ENCODE measurements at regions not wholly inside any gene's neighbourhood (a gene's known extent, or its start where the extent isn't known, plus 50 kb on each side); places are given as distances from the start of the nearest gene placed in this dataset.
"Not testable (repeated sequence)": the region's sequence is repeated elsewhere in the genome, so short reads cannot be mapped to it uniquely, and the experiment has no call there.

DNA sequence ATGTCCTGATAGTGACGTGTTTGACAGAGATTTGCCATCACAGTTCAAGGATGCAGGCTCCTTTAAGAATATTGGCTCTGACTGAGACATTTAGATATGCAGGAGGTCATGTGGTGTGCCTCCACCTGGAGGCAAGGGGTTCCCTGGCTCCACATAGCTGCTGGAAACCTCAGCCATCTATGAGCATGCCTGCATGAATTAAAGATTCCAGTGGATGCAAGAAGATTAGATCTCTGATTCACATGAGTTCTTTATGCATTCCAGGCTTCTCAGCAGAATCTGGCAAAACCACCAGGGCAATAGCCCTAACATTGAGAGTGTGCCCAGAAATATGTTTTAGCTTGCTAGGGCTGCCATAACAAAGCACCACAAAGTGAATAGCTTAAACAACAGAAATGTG lies 298.5 kb upstream of the AADAT start:
- DNase-seq, result no peak

DNA sequence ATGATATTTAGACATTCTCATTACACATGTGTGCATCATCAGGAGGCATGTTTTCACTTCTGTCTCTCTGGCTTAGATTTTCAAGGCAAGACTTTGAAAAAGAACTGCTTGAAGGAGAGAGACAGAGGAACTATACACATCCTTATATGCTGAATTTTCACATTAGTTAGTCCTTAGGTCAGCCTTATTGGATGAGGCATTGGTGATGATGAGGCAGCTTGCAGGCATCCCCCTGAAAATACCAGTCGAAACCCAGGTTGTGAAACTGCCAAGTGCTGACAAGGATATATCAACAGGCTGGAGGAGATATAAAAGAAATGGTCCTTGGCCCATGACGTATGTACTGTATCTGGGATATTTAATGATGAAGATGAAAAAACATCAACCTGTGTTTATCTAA lies 297.2 kb upstream of the AADAT start:
- no peak for DNase-seq

DNA sequence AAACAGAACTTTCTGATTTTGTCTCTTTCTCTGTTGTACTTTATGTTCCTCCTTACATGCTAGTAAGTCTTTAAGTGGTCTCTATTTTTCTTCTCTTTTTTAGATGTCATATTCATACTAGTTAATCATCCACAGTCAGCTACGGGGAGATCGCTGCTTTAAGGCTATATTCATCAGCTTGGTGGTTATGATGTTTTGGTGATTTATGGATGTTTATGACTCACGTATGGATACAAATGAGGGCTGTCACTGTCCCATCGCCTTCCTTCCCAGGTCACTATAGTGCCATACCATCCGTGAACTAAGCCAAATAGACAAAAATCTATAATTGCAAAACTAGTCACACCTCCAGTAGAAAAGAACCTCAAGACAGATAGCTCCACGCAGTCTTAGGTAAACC lies 296.8 kb upstream of the AADAT start:
- no peak for DNase-seq

DNA sequence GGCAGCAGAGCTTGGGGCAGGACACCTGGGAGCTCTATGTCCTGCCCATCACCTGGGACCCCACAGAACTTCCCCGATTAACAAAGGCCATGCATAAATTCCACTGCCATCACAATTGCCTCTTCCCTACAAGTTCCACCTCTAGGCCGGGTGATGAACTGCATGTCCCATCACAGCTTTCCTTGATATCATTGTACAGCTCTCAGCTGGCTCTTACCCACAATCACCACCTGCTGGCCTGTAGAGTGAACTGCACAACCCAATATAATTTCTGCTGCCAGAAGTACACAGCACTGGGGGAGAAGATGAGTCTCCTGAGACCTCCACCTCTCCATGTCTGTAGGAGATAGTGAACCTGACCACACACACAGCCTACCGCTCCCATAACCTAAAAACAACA lies 285.0 kb upstream of the AADAT start:
- DNase-seq, result no peak

DNA sequence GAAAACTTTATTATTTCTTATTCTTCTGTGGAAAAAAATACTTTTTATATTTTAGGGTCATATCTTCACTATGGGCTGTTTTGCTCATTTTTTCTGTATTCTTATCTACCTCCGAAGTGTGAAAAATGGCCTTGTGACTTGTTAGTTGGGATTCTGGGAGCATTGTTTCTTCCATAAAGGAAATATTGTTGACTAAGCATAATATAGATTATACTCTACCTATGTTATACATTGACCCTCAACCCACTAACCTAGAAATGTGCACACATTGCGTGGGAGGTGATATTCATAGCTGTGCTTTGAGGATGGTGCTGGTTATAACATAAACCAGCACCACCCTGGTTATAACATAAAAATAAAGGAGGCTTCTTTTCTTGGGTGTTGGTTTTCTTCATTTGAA lies 259.2 kb upstream of the AADAT start:
- DNase-seq, result no peak

DNA sequence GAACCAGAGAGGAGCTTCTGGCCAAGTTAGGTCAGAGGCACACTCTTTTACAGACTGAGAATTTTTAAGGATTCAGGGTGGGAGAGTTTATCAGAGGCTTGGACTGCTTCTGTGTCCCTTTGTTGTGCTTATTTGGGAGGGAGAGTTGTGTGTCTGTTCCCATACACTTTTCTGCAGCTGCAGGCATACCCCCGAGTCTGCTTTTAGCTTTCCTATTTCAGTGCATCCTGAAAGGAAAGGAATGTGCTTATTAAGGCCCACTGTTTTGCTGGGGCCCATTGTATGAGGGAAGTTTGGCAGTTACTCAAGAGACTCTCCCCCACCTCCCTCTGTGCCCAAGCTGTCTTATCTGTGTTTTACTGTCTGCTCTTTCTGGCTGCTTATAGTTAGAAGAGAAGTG lies 257.4 kb upstream of the AADAT start:
- DNase-seq, result not testable (repeated sequence)

DNA sequence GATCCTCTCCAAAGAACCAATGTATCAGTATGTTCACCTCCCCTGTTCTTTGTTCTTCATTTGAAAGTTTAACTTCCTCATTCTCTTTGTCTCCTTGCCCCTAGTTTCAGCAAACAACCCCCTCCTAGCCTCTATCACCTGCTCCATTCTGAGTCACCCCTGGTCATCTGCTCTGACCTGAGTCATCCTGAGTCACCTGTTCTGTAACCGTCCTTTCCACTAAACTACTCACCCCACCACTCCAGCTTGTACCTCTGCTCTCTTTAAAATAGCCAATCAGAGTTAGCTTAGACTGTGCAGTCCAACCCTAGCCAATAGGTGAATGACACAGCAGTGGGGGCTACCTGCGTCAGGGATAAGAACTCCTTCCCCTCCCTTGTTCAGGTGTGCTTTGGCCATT lies 249.8 kb upstream of the AADAT start:
- no peak for DNase-seq

DNA sequence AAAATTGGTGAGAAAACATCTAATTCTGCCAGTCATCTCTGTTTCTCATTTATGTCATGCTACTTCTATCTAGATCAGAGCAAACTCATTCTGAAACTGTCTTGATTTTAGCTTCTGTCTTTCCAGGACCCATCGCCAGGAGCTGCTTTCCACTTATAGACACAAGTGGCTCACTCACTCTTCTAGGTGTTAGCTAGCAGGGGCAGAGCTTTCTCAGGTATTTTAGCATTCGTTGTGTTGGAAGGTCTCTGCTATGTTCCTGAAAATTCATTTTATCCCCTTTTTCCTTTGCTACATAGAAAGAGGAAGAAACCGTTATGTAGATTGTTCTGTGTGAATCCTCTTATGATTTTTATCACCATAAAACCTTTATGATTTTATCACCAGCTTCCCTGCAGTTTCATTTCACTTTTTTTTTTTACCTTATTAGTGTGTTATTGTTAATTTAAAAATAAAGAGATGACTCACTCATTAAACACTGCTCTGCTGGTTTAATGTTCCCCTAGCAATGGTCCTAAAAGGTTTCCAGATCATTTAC lies 246.6 kb upstream of the AADAT start:
- DNase-seq, result no peak

DNA sequence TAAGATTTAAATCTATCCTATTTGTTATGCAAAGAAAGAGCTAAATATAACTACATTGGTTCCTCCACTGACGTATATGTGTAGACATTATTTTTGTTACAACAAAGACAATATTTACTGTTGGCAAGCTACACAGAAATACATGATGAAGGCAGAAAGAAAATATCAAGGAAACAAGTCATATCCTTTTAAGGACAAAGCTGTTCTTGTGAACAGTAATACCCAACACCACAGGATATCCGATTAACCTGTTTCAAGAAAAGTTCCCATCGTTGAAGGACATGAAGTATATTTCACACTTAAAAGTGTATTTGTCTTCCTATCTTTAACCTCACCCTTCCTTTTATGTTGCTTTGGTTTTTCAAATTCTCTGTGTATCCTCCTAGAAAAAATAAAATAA lies 235.8 kb upstream of the AADAT start:
- no peak for DNase-seq

DNA sequence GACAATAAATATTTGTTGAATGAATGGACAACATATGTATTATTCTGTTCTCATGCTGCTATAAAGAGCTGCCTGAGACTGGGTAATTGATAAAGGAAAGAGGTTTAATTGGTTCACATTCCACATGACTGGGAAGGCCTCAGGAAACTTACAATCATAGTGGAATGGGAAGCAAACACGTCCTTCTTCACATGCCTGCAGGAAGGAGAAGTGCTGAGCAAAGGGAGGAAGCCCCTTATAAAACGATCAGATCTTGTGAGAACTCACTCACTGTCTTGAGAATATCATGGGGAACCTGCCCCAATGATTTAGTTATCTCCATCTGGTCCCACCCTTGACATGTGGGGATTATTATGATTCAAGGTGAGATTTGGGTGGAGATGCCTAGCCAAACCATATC lies 233.9 kb upstream of the AADAT start:
- DNase-seq, result no peak

DNA sequence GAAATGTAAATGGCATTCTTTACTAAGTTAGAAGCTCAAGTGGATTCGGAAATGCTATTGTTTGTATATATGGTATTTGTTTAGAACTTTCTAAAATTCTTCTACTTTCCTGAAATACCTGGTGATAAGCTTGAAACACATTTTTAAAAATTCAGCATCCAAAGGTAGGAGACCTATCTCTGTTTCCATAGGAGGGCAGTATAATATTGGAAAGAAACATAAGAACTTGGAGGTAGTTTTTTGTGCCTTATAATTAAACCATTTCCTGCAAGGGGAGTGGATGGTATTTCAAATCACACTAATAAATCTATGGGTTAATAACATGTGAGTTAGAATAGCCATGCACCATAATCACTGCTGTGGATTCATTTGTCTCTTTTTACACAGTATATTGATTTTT lies 217.4 kb upstream of the AADAT start:
- no peak for DNase-seq

DNA sequence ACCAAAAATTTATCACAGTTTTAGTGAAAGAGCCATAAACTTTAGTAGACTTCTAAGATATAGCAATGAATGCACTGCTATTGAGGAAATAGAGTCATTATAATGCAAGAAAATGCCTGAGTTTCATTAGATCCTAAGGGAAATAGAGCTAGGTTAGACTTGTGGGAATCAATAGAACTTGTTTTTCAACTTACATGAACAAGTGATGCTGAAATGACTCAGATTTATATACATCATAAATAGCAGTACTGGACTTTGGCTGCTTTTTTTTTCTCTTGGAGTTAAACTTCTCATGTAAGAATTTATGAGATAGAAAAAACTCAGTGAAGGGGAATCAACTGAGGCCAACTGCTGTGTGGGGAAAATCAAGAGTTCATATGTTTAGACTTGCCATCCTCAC lies 216.5 kb upstream of the AADAT start:
- DNase-seq, result no peak

DNA sequence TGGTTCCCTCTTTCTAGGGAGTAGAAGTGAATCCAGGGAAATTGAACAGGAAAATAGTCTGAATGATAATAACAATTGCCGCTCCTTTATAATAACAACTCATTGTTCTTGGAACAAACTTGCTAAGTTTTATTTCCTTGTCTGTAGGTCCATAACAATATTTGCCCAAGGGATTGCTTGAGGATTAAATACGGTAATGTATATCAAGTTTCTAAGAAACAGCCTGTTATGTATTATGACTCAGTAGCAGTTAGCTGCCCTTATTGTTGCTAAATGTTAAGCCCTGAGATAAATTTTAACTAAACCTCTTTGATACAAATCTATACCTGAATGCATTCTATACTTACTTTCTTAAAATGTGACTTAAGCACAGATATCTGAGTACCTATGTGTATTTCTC lies 215.9 kb upstream of the AADAT start:
- DNase-seq, result no peak

DNA sequence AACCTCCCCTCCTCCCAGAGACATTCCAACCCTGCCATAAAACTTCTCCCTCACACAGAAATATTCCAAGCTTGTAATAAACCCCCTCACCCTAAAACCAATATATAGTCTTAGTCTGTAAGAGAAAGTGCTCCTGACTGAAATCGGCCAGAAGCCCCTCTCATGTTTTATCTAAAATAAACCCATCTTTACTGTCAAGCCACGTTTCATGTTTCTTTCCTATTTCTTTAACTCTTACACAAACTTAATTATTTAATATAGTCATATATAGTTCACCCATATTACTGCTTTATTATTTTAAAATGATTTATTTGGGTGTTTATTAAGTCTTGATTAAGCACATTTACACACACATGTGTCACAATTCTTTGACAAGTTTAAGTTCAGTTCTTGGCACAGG lies 191.3 kb upstream of the AADAT start:
- DNase-seq, result no peak

DNA sequence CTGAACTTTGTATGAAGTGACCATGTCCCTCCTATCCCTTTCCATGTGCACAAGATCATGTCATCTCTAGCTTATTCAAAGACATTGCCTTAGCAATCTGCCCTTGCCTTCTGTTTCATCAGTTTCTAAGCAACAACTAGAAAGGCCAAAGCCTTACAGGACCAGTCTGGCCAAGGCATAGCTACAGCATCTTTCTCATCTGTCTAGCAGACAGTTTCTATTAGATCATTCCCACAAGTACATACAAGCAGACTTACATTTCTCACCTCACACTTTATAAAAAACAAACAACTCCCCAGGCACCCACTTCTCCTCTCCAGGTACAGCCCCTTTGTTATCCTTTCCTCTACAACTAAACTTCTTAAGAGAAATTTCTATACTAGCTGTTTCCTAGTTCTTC lies 188.7 kb upstream of the AADAT start:
- no peak for DNase-seq

DNA sequence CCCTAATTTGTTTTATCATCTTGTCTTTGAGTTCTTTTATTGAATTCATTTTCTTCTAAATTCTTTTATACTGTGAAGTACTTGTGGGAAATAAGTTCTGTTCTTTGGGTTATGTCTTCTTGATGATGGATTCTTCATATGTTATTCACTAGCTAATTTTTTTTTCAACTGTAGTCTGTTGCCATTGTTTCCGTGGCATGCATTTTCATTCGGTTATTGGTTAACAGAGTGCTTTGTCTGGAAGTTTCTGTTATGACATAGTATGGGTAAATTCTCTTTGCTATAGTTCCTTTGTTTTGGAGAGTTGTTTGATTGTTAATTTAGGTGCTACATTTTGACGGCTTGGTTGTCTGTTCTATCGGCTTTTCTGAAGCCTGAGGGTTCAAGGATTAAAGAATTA lies 184.9 kb upstream of the AADAT start:
- DNase-seq, result no peak

DNA sequence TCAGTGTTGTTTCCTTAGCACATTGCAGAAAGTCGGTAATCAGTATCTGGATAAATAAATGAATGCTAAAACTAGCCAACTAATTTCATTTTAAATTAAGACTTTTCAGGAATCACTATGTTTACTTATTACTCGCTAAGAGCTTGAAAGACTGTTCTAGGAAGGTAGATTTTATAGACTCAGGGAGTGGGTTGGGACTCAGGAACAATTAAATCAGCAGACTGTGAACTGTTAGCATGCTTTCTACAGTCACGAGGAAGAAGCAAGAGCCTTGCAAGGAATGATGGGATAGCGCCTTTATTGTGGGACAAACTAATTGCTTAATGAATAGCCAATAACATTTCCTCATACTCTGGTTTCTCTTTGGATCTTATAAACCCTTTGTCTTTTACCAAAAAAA lies 183.2 kb upstream of the AADAT start:
- no peak for DNase-seq

DNA sequence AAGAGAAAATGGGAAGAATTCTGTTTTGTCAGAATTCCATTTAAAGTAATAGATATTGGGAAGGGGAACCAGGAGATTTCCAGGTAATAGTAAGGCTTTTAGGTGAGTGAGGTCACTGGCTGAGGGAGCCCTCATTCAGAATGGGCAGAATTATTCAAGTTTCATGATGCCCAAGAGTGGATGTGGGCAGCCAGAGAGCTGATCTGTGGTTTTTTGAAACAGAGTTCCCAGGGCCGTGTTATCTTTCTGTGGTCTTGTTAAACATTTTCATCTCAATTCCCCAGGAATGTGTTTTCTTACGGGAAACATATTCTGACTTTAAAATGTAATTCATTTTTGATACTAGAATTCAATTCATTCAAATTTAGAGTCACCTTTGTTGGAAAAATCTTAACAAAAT lies 182.0 kb upstream of the AADAT start:
- no peak for DNase-seq

DNA sequence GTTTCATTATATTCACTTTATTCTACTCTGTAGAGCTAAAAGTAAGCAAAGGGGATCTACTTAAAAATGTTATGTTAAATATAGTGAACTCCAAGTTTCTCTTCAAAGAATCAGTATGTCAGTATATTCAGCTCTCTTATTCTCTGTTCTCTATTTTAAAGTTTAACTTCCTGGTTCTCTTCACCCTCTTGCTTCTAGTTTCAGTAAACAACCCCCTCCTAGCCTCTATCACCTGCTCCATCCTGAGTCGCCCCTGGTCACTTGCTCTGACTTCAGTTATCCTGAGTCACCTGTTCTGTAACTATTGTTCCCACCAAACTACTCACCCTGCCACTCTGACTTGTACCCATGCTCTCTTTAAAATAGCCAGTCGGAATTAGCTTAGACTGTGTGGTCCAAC lies 180.9 kb upstream of the AADAT start:
- no peak for DNase-seq

DNA sequence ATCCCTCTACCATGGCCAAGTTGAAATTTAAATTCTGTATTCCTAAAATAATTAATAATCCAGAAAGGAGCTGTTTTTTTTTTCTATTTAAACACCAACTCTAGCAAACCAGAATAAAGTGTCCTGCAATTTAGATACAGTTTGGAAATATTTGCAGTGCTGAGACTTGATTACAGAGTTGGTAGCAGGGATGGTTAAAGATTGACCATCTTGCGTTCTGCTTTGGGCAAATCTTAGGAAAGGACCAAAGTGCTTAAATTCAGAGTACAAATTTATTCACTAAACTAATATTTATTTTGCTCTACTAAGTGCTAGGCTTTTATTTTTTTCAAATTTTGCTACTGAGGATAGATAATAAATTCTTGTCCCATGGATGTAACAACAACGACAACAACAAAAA lies 180.2 kb upstream of the AADAT start:
- no peak for DNase-seq

DNA sequence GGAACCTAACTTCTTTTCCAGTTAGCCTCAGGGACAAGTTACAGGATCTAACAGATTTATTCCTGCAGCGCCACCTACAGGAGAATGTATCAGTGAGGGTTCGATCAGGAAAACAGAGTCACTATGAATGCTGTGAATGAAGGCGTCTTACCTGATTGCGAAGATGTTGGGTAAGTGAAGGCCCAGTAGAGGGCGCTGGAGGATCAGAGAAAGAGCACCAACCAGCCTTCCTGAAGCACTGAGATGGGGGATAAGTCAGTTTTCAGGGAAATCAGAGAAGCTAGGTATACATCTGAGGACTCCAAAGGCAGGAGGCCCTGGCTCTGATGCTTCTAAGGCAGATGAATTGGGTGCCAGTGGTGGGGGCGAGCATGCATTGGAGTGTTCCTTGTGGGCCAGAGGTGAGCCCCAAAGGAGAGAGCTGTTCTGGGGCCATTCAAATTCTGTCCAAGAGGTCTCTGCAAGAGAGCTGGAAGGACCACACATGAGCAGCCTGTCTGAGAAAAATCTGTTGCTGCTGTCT lies 169.9 kb upstream of the AADAT start:
- DNase-seq, result peak; percentile 19

DNA sequence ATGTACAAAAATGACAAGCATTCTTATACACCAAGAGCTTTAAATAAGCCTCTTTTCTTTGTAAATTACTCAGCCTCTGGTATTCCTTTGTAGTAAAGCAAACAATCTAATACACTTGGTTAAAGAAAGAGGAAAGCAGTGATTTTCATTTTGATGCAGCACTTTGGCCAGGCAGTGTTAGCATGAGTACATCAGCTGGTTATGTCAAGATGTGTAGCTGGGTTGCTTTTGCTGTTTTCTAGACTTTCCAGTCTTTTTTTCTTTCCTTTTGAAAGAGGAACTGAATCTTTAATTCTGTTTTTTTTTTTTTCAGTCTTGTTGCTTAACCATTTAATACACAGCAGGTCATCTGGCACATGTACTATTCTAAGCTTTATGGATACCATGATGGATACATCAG lies 167.1 kb upstream of the AADAT start:
- no peak for DNase-seq

DNA sequence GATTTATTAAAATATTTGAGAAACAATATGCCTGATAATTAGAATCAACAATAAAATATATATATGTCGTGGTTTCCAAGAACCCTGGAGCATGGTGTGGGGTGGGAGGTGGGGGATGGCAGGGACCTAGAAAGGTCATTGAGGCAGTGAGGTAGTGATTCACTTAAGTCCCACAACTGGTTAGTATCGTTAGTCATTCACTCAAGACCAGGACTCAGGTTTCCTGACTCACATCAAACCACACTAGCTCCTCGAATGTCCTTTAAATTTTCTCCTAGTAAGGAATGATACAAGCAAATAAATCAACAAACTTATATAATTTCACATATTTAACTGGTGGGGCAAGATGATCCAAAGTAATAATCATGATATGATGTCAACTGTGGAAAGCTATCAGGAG lies 158.8 kb upstream of the AADAT start:
- no peak for DNase-seq

DNA sequence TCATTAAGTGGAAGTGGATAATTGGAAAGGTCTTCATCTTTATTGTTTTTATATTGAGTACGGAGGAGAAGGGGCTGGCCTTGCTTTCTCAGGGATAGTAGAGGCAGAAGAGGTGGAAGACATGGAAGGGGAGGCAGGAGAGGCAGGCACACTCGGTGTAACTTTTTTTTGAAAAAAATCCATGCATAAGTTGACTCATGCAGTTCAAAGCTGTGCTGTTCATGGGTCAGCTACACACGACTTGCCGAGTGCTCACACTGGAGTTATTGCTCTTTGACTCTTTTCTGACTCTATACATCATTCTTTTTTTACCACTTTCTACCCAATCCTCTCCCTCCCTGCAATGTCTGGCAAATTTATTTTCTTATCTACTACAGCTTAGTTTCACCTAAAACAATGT lies 158.3 kb upstream of the AADAT start:
- DNase-seq, result no peak

DNA sequence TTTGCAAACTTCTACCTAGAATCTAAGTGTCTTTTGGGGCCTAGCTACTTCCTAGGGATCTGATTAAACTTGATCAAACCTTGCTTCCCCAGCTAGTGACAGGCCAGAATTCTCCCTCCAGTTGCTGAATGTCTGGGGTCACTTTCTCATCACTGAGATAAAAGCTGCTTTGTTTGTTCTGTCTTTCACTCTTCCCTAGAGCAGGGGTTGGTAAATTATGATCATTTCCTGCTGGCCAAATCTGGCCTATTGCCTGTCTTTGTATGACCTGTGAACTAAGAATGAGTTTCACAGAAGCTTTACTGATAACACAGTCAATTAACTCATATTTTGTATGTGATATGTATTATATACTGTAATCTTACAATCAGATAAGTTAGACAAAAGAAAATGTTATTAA lies 157.8 kb upstream of the AADAT start:
- no peak for DNase-seq
